Stimulated activated CD4-positive, alpha-beta T cell treated with anti-CD3 and anti-CD28 coated beads, TNF-alpha, amount 100 ng/mL, for 48 hours (primary cell): ENCODE measurements at regions not wholly inside any gene's neighbourhood (a gene's known extent, or its start where the extent isn't known, plus 50 kb on each side); places are given as distances from the start of the nearest gene placed in this dataset.
"Not testable (repeated sequence)": the region's sequence is repeated elsewhere in the genome, so short reads cannot be mapped to it uniquely, and the experiment has no call there.

Experiments used
- DNase-seq, 3 donors: peaks; one replicate each; pipeline ENCODE4 v3.0.0-alpha.2; 2020; ENCODE audit warnings: low read depth in 3 of 3

- no peak for DNase-seq
Observed at GRCh38 chr6:114939630-114940029, 596.8 kb upstream of the HS3ST5 start.

GRCh38 chr6:114936080-114936479, 593.3 kb upstream of the HS3ST5 start:
- no peak for DNase-seq

GRCh38 chr6:114934079-114934478, 591.3 kb upstream of the HS3ST5 start:
- DNase-seq: no peak

GRCh38 chr6:114928731-114929130, 585.9 kb upstream of the HS3ST5 start:
- not testable (repeated sequence) for DNase-seq

- DNase-seq: no peak
Observed at GRCh38 chr6:114906096-114906495, 563.3 kb upstream of the HS3ST5 start.

- DNase-seq: no peak
Observed at GRCh38 chr6:114897536-114897935, 554.7 kb upstream of the HS3ST5 start.

GRCh38 chr6:114892211-114892610, 549.4 kb upstream of the HS3ST5 start:
- no peak for DNase-seq

GRCh38 chr6:114888241-114888640, 545.4 kb upstream of the HS3ST5 start:
- no peak for DNase-seq

- DNase-seq: no peak
Observed at GRCh38 chr6:114886670-114887436, 544.0 kb upstream of the HS3ST5 start.

- no peak for DNase-seq
Observed at GRCh38 chr6:114879693-114880092, 536.9 kb upstream of the HS3ST5 start.

- DNase-seq: no peak
Observed at GRCh38 chr6:114878091-114878490, 535.3 kb upstream of the HS3ST5 start.

GRCh38 chr6:114874410-114874809, 531.6 kb upstream of the HS3ST5 start:
- DNase-seq: no peak

- DNase-seq: not testable (repeated sequence)
Observed at GRCh38 chr6:114865506-114865905, 522.7 kb upstream of the HS3ST5 start.

GRCh38 chr6:114863610-114864009, 520.8 kb upstream of the HS3ST5 start:
- DNase-seq: no peak

- DNase-seq: no peak
Observed at GRCh38 chr6:114862819-114863218, 520.0 kb upstream of the HS3ST5 start.

GRCh38 chr6:114862064-114862463, 519.2 kb upstream of the HS3ST5 start:
- DNase-seq: no peak

GRCh38 chr6:114844359-114844758, 501.5 kb upstream of the HS3ST5 start:
- DNase-seq: no peak

GRCh38 chr6:114839019-114839418, 496.2 kb upstream of the HS3ST5 start:
- no peak for DNase-seq

GRCh38 chr6:114833211-114833610, 490.4 kb upstream of the HS3ST5 start:
- no peak for DNase-seq

GRCh38 chr6:114830515-114830914, 487.7 kb upstream of the HS3ST5 start:
- DNase-seq: no peak

- no peak for DNase-seq
Observed at GRCh38 chr6:114827135-114827534, 484.3 kb upstream of the HS3ST5 start.

GRCh38 chr6:114824409-114824808, 481.6 kb upstream of the HS3ST5 start:
- no peak for DNase-seq

GRCh38 chr6:114816678-114817077, 473.9 kb upstream of the HS3ST5 start:
- no peak for DNase-seq

- DNase-seq: no peak
Observed at GRCh38 chr6:114810468-114810867, 467.6 kb upstream of the HS3ST5 start.
